ENCODE measurements at regions not wholly inside any gene's neighbourhood (a gene's known extent, or its start where the extent isn't known, plus 50 kb on each side); places are given as distances from the start of the nearest gene placed in this dataset.

DNA sequence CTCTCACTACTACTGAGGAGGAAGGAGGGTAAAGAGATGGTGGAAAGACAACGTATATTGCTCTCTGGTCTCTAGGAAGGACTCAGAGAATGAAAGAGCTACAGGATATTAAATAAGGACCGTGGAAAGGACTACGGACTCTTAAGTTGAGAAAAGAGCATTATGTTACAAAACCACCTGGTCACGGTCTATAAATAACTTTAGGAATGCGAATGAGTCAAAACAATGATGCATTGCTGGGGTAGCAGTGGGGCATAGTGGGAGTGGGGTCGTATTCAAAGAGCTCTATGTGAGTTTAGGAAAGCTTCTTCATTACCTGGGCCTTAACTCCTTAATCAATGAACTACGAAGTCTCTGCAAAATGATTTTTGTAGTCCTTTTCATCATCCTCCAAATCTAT lies 295.7 kb upstream of the SOX14 start:
- H3K36me3 ChIP-seq: no peaks in the 10 kb centered on the region
- peaks cover 28% of the 10 kb centered on the region for H3K4me1 ChIP-seq (ENCODE audit: low read depth)

DNA sequence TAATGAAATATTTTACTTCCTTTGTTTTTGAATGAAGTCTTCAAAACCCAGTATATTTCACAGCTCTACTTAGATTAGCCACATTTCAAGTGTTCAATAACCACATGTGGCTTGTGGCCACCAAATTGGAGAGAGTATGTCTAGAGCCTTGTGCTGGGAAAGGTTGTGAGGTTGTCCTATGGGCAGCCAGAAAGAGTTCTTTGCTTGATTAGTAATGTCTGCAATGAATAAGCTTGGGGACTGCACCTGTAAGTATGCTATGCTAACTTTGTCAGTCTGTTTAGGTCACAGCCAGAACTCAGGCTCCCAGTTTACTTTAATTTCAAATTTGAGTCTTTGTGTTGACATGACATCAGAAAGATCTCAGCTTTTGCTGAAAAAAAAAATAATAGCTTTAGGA lies 294.9 kb upstream of the SOX14 start:
- Histone ChIP-seq H3K27ac (no peak overlapping the region), H3K27me3 (no peaks in the 10 kb centered on the region), H3K4me3 (no peak overlapping the region), H3K36me3 (no peaks in the 10 kb centered on the region), H3K4me1 (ENCODE audit: low read depth) (peaks cover 28% of the 10 kb centered on the region), H3K9me3 (ENCODE audit: low read depth) (no peaks in the 10 kb centered on the region)
- no peak for DNase-seq (ENCODE audit: low read depth in 1 of 2, low spot score in 1 of 2)
- TF ChIP-seq, protein P1, sequence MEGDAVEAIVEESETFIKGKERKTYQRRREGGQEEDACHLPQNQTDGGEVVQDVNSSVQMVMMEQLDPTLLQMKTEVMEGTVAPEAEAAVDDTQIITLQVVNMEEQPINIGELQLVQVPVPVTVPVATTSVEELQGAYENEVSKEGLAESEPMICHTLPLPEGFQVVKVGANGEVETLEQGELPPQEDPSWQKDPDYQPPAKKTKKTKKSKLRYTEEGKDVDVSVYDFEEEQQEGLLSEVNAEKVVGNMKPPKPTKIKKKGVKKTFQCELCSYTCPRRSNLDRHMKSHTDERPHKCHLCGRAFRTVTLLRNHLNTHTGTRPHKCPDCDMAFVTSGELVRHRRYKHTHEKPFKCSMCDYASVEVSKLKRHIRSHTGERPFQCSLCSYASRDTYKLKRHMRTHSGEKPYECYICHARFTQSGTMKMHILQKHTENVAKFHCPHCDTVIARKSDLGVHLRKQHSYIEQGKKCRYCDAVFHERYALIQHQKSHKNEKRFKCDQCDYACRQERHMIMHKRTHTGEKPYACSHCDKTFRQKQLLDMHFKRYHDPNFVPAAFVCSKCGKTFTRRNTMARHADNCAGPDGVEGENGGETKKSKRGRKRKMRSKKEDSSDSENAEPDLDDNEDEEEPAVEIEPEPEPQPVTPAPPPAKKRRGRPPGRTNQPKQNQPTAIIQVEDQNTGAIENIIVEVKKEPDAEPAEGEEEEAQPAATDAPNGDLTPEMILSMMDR (IDR thresholded peaks at IDR 0.05; ENCODE audit: low read depth, low read length): no peak

More for the DNA sequence above, 295.7 kb upstream of the SOX14 start:
- H3K27me3 ChIP-seq: no peaks in the 10 kb centered on the region
- H3K9me3 ChIP-seq (ENCODE audit: low read depth): no peaks in the 10 kb centered on the region
- DNase-seq (ENCODE audit: low read depth in 1 of 2, low spot score in 1 of 2): peak in 1 of 2 donors; percentile 8
- no peak overlapping the region for H3K27ac ChIP-seq
- H3K4me3 ChIP-seq: no peak overlapping the region
- TF ChIP-seq, protein P1 (IDR thresholded peaks at IDR 0.05; ENCODE audit: low read depth, low read length): no peak

DNA sequence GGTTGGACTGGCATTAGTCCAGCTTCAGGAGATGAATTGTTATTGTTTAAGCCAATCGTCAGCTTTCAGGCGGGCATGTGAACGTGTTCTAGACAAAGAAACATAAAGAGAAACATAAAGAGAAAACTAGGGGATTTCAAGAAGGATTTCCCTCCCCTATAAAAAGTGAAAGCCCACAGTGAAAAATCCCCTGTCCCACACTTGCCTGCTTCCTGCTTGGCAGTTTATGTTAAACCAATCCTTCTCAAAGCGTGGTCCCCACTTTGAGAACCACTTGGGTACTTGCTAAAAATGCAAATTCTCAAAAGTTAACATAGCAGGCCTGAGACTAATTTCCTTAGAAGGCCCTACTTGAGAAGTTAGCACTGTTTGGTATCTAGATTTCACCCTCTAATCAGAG lies 293.0 kb upstream of the SOX14 start:
- Histone ChIP-seq H3K27me3 (no peaks in the 10 kb centered on the region), H3K36me3 (no peaks in the 10 kb centered on the region), H3K4me3 (no peak overlapping the region), H3K27ac (no peak overlapping the region), H3K9me3 (ENCODE audit: low read depth) (no peaks in the 10 kb centered on the region), H3K4me1 (ENCODE audit: low read depth) (peaks cover 28% of the 10 kb centered on the region)
- TF ChIP-seq, protein P1 (IDR thresholded peaks at IDR 0.05; ENCODE audit: low read depth, low read length): no peak
- DNase-seq (ENCODE audit: low read depth in 1 of 2, low spot score in 1 of 2): no peak

DNA sequence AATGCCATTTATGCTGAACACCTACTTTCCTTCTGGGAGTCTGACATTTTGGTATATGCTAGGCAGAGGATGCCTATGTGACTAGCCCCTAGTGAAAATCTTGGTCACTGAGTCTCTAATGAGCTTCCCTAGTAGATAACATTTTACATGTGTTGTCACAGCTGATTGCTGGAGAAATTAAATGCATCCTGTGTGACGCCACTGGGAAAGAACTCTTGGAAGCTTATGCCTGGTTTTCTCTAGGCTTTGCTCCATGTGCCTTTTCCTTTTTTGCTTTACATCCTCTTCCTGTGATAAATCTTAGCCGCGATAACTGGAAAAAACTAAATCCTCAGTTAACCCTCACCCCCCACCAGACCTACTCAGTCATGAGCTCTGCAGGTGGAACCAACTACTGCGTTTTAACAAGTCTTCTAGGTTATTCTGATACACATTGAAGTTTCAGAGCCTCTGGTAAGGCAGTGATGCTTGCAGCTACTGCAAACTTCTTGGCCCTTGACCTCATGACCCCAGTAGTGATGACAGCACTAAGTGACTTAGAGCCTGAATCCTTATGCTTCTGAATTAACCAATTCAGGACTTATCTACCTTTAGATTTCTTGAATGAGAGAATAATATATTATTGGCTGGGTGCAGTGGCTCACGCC lies 292.4 kb upstream of the SOX14 start:
- no peaks in the 10 kb centered on the region for H3K9me3 ChIP-seq (ENCODE audit: low read depth)
- peaks cover 28% of the 10 kb centered on the region for H3K4me1 ChIP-seq (ENCODE audit: low read depth)
- H3K27ac ChIP-seq: peak overlapping the region; percentile 19
- DNase-seq (ENCODE audit: low read depth in 1 of 2, low spot score in 1 of 2): peak in 1 of 2 donors; percentile 45
- TF ChIP-seq, protein P1 (IDR thresholded peaks at IDR 0.05; ENCODE audit: low read depth, low read length): no peak
- H3K4me3 ChIP-seq: no peak overlapping the region
- no peaks in the 10 kb centered on the region for H3K27me3 ChIP-seq
- no peaks in the 10 kb centered on the region for H3K36me3 ChIP-seq

DNA sequence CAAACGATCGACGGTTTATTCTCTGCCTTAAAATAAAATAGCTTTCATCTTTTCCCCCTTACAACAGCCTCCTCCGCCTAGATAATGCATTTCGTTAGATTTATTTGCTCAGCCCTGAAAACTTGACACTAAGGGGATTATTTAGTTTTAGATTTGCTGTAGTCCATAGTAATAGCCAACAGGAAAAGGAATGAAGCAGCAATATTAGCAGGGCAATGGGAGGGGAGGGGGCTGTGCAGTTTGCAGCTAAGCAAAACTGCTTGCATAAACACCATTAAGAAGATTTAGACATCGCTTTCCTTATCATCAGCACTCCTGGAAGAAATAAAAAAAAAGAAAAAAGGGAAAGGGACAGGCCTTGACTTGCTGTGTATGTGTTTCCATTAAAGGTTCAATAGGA lies 286.5 kb upstream of the SOX14 start:
- no peaks in the 10 kb centered on the region for H3K9me3 ChIP-seq (ENCODE audit: low read depth)
- DNase-seq (ENCODE audit: low read depth in 1 of 2, low spot score in 1 of 2): no peak
- H3K4me3 ChIP-seq: no peak overlapping the region
- H3K27me3 ChIP-seq: no peaks in the 10 kb centered on the region
- TF ChIP-seq, protein P1 (IDR thresholded peaks at IDR 0.05; ENCODE audit: low read depth, low read length): no peak
- no peaks in the 10 kb centered on the region for H3K4me1 ChIP-seq (ENCODE audit: low read depth)
- no peak overlapping the region for H3K27ac ChIP-seq
- no peaks in the 10 kb centered on the region for H3K36me3 ChIP-seq
